NCI-H187 (cell line): ENCODE measurements at regions not wholly inside any gene's neighbourhood (a gene's known extent, or its start where the extent isn't known, plus 50 kb on each side); places are given as distances from the start of the nearest gene placed in this dataset.
A peak's percentile ranks its signal among the peaks of the same experiment; 100 is the strongest.
"Not testable (repeated sequence)": the region's sequence is repeated elsewhere in the genome, so short reads cannot be mapped to it uniquely, and the experiment has no call there.

ENCODE experiments used
- DNase-seq, 2 experiments: peaks; one replicate each; lab custom pipeline; 2025; lab: John Stamatoyannopoulos, UW

DNA sequence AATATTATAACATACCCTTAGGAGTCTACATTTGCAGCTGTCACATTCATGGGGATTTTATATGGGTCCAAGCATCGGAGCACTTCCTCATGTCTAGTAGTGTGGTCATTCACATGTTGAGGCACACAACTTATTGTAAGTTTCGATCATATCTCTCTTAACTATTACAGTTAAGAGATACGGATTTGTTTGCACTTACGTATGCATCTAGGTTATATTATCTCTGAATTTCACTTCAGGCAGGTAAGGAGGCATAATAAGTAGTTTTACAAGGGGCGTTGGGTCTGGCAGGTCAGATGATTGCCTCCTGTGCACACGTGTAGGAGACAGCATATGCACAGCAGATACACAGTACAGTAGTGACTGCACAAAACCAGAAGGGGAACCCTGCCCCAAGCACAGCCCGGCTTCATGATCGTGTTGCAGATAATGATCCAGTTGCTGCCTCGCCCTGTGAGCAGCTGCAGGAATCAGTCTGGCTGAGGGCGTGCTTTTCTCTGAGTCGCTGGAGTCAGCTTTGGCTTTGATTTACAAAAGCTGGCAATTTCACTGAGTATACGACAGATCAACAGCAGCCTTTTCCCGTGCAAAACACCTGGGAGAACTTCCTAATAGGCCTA, 302.9 kb upstream of the GATB start:
- no peak for DNase-seq

DNA sequence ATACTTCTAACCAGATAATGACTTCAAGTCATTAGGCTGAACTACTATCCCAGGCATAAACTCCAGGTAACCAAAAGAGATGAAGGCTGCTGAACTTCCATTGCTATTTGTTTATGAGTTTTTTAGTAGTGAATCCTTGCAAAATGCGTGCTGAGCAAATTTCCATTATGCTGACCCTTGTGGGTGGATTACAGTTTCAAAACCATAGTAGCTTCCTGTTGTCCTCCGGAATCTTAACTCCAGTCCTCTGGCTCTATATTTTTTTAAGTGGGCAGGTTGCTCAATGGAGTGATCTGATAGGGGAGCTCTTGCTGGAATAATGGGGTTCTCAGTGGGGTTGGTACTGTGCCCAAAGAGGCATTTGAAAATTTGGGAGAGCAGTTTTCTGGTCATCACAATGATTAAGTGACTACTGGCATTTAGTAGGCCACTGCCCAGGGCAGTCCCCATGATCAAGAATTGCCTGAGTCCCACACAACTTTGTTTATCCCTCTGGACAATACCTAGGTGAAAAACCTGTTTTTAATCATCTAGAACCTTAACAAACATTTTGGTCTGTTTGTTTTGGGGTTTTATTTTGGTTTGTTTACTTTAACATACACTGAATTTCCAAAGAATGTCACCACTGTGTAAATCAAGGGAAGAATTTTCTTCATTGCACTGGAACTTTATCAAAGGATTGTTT, 302.3 kb upstream of the GATB start:
- no peak for DNase-seq

DNA sequence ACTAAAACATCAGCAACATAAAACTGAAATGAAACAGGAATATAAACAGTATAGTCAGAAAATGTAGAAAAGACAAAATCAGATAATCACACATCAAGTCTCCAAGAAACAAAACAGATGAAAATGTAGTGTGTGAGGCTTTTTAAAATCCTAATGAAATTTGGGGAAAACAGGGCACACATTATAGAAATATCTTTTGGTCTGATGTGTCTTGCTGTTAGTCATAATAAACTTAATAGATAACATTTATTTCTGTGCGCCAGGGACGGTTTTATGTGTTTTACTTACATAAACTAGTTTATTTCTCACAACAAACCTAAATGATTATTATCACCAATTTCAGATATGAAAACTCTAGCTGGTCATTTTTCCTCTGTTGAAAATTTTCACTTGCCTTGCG, 293.9 kb upstream of the GATB start:
- DNase-seq, result no peak

DNA sequence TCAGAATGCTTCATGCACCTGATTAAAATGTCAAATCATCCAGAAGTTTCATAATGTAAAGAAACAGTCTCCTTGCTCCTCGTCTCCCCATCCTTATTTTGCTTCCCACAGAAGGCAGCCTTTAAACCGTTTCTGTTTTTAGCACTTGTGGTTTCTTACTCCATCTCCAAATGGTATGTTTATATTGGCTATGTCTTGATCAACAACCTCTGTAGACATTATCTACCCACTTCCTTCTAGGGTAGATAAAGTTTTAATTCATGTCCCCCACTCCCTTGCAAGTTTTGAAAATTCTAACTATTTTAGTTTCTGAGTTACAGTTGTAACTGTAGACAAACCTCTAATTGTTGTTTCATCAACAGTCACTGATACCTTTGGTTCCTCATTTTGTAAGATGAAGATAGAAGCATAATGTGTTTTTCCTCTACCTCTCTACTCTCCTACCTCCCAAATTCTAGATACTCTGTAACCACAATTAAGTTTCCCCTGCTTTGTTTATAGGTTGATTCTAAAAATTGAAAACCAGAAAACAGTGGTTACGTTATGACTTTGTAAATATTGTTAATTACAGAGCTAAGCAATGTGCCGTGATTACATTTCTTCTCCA, 291.7 kb upstream of the GATB start:
- no peak for DNase-seq

DNA sequence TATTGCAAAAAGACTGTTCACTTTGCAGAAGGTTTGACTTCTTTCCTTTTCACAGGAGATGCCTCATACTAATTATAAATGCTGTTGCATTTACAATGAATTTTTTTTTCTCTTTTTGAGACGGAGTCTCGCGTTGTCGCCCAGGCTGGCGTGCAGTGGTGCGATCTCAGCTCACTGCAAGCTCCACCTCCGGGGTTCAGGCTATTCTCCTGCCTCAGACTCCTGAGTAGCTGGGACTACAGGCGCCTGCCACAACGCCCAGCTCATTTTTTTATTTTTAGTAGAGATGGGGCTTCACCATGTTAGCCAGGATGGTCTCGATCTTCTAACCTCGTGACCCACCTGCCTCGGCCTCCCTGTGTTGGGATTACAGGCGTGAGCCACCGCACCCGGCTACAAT, 290.5 kb upstream of the GATB start:
- DNase-seq, result not testable (repeated sequence)

DNA sequence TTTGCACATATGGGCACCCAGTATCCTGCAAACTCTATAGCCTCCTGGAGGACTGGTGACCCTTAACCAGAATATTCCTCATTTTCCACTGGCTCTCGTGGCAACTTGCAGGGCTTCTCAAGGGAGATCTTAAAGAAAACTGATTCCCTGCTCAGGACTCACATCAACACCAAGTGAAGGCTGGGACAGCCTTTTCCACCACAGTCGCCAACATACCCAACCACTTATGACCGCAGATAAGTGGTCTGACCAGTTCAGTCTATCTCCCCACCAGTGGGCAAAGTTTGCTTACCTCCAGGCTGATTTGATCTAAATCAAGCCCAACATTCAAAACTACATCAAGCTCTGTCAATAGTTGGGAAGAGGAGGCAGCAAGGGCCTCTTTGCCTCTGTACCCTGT, 289.3 kb upstream of the GATB start:
- DNase-seq, result no peak

DNA sequence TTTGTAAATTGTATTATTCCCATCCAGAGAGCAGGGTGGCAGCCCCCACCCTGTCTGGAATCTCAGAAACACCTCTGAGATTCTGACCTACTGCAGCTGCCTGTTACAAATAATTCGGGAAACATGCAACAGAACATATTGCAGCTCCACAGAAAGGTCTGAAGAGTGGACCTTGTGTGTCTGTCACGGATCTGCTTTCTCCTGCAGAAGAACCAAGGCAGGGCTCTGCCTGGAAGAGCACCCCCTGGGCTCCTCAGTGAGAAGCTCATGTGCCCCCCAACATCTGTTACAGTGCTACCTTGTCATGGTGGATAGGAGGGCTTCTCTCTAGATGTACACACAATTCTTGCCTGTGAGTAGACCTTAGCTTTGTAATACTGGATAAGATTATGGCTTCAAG, 286.6 kb upstream of the GATB start:
- DNase-seq, result no peak

DNA sequence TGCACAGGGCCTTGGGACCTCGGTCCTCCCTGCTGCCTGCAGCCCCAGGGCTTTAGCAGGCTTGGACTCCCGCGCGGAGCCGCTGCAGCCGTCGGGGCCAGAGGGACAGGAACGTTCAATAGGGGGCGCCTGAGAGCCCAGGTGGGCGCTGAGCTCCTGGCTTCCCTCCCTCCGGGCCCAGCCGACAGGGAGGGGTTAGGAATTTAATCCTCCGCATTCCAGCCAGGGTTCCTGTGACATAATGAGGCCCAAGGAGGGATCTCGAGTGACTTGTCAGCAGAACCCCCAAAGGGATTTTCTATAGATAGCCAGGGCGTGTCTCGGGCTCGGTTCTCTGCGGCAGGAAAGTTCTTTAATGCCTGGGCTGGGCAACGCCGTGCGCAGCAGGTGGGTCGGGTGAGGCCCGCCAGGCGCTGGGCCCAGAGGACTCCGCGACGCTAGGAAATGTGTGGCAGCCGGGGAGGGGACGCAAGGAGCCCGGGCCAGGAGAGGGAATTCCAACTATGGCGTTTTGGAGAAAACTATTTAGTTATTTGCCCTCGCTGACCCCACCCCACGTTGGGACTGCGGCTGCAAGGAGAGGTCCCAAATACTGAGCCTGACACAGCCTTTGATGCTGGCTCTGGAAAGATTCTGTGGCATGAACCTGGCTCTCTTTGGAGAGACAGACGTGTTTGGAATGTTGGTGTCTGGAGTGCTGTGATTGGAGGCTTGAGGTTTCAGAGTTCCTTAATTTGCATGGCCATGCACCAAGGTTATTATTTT, 285.2 kb upstream of the GATB start:
- DNase-seq, result peak in 1 of 2 experiments; percentile 10

DNA sequence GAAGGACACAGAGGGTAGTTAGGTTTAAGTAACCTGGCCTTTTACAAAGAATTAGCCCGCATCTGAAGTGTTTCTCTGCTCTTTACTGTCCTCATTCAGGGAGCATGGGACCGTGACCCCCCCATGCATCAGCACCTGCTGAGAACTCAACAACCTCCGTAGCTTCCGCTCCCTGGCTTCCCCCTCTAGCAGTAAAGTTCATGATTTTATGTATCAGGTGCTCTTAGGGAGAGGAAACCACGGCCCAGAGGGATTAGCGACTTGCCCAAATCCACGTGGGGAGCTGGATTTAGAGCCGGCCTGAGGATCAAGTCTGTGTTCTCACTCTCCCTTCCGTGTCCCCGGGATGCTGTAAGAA, 284.6 kb upstream of the GATB start:
- DNase-seq, result no peak

DNA sequence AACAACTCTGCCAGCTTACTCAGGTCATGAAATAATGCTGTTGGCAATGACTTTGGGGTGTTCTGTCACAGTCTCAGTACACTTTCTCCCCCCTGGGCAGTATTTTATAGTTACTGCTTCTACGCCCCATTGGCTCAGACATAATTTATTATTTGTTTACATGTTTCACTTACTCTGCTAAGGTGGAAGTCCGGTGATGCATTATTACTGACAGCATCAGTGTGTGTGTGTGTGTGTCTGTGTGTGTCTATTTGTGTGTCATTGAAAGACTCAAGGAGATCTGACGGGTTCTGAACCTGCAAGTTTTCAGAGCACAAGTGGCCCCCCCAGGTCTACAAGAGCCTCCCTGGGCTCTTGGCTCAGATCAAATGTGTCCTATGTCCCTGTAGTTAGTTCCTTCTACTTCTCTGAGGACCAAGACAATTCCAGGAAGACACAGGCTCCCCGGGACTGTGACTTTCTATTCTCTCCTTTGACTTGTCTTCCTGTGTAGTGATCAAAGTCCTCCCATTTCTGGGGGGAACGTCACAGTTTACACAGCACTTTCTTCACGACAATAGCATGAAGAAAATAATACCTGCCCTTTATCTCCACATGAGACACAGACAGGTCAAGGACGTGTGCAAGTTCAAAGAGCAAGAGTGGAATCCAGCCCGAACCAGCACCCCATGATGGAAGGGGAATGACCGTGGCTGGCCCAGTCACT, 283.7 kb upstream of the GATB start:
- DNase-seq, result no peak

DNA sequence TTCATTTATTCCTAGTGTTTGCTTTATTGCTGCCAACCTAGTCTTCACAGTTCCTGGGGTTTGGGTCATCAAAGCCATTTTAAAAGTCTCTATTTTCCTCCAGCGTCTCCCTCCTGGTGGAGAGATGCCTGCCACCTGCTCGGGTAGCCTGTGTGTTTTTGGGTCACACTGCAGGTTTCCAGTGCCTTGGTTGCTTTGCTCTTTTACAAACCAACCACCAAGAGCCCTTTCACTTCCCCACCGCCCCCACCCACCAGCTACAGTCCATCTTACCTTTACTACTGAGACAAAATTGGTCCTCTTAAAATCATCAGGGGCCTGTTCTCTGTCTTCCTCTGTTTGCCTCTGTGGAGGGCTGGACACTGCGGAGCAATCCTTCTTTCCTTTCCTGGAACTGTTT, 280.5 kb upstream of the GATB start:
- DNase-seq, result no peak

DNA sequence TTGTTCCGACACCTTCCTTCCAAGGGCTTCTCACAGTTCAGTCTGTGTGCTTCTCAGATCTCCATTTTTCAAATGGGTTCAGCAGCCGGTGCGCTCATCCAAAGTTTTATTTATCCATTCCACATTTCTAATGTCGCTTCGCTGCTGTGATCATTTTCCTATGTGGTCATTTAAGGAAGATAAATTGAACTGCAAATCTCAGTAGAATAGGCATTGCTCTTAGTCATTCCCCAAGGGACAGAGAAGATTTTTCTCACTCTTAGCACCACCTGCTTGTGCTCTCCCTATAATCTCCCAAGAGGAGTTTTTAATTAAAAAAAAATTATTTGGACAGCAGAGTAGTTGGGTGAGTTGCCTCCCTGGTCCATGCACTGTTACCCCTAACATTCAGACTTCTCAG, 278.9 kb upstream of the GATB start:
- no peak for DNase-seq

DNA sequence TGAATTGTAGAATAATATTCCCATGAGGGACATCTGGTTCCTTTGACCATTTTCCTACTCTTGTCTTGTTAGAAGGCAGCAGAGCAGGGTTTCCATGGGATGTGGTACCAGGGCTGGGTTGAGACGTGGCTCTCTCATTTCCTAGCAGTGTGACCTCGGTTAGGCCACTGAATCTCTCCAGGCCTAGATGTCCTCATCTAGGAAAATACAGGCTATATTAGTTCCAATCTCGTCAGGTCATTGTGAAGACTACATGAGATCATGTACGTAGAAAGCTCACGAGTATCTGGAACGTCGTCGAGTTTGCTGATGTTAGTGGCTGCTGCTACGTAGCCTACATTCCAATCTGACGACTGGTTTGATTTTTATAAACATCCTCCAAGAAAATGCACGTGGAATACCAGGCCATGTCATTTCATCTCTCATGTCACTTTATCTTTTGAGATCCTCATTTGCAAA, 278.2 kb upstream of the GATB start:
- DNase-seq, result no peak

DNA sequence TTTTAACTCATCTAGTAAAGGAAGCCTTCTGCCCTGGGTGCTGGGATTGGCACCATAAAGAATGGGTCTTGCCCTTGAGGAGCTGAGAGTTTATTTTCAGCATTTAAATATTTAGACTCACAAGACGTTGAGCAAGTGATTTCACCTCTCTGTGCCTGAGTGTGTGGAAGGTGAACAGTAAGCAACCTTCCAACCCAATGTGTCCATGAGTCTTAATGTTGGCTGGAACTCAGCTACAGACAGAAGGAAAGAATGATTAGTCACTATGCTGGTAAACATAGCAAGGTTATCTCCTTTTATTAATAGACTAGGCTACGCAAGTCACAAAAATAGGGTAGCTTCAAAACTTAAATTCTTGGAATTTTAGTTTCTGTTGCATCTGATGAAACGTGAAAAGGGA, 277.4 kb upstream of the GATB start:
- DNase-seq, result no peak

DNA sequence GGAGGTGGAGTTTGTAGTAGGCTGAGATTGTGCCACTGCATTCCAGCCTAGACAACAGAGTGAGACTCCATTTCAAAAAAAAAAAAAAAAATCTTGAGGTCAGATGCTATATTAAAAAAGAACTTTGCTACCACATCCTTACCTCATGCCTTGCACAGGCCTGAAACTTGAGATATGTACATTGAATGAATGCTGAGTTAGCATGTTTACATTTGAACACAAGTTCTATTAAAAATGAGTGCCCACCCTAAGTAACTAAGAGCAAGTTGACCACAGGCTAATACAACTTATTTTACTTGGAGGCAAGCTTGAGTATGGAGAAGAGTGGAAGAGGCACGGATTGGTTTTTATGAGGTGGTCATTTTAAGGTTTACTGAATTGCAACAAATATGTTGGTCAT, 276.6 kb upstream of the GATB start:
- DNase-seq, result no peak

DNA sequence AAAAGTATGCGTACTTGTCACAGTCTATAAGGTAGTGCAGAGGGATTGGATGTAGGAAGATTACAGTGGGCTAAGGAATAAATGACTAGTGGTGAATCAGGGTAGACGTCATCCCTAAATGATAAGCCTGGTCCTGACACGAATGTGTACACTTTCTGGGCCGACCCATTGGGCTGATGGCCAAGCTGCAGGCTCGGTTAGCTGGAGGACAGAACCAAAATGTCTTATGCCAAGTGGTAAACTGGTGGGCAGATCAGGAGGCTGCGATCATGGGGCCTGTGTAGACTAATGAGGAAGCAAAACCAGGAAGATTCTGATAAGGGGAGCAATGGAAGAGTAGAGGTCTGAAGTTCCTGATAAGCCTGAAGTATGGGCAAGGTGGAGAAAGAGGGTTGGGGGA, 272.8 kb upstream of the GATB start:
- DNase-seq, result no peak

DNA sequence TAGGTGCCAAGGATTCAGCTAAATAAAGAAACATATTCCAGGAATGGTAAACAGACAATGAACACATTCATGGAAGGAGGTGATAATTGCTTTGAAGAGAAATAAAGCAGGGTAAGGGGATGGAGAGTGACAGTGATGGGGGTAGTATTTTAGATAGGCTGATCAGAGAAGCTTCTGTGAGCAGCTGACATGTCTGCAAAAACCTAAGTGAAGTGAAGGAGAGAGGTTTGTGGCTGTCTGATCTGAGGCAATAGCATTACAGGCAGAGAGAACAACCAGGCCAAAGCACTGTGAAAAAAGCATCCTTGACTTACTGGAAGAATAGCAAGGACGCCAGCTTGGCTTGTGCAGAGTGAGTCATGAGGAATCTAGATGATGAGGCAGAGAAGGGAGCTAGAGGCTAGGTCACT, 271.9 kb upstream of the GATB start:
- no peak for DNase-seq

DNA sequence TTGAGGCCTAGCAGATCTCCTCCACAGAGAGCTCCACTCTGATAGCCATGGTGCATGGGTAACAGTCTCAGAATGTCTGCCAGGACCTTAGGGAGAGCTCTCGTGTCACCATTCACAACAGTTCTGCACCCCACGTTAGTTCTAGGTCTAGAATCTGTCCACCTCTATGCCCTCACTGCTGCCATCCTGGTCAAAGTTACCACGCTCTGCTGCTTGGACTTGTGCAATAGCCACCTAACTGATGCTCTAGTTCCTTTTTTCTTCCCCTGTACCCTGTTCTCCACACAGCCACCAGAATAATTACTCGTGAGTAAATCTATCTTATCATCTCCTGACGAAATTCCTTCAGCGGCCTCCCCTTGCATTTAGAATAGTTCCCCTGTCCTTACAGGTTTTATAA, 268.8 kb upstream of the GATB start:
- no peak for DNase-seq

DNA sequence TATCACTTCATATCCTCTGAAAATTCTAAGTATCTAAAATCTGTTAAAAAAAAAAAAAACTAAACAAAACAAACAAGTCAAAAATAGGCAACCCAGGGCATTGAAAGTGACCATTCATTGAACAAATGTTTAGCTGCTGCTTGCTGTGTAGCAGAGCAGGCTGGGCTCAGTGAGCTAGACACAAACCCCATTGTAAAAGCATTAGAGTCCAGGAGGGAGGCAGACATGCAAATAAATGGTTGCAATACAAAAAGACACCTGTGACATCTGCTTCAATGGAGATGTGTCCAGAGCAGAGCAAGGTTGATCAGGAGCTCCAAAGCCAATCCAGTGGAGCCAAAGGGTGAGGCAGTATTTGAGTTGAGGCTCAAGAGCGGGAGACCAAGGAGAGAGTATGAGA, 267.3 kb upstream of the GATB start:
- no peak for DNase-seq

DNA sequence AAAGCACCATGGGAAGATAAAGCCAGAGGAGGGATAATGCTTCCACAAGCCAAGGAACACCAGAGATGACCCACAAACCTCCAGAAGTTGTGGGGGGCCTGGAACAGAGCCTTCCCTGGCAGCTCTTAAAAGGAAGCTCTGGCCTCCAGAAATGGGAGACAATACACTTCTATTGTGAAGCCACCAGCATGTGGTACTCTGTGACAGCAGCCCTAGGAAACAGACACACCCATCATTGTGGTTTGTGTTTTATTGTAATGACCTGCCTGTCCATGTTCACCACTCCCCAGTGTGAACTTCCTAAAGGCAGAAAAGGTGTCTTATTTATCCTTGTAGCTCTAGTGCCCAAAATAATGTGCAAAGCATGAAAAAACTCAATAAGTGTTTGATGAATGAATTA, 264.1 kb upstream of the GATB start:
- DNase-seq, result no peak

DNA sequence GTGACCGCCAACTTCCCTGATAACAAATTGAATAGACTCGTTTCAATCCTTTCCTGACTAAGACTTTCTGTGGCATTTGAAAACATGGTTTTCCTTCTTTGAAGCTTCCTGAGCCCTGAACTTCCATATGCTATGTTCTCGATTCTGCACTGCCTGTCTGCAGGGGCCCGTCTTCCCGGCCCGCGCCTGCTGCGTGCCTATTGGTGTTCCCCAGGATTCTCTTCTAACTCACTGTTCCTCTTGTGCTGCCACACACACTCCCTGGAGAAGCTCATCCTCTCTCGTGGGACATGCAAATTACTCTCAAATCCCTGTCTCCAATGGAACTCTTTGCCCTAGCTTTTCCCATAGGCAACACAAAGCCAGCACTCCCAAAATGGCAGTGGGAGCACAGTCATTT, 262.9 kb upstream of the GATB start:
- no peak for DNase-seq

DNA sequence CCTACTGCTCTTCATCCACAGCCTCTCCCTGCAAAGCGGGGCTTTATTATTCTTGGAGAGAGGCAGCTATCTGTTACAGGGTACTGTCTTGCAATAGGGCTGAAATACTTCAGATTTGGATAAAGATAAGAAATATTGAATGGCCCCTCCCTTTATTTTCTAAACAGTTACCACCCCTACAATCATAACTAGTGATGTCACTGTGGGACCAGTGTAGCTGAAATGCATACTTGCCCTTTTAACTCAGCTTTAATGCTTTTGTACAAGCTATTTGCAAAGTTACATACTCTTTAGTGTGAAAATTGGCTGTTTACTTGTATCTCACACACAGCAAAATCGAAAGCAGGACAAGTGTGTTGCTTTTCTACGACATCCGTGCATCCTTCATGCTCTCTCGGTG, 261.7 kb upstream of the GATB start:
- no peak for DNase-seq
